ENCODE measurements at regions not wholly inside any gene's neighbourhood (a gene's known extent, or its start where the extent isn't known, plus 50 kb on each side); places are given as distances from the start of the nearest gene placed in this dataset.

GRCh38 chr15:79582650-79583049 lies 150.5 kb downstream of the MINAR1 start:
- Histone ChIP-seq H3K4me3 (ENCODE audit: low read depth, low read length) (no peak overlapping the region), H3K36me3 (no peaks in the 10 kb centered on the region)
- no peak for DNase-seq

GRCh38 chr15:79592126-79592525 lies 160.0 kb downstream of the MINAR1 start:
- no peak for DNase-seq
- Histone ChIP-seq H3K27ac (no peak overlapping the region), H3K4me3 (ENCODE audit: low read depth, low read length) (no peak overlapping the region), H3K9me3 (ENCODE audit: severe bottlenecking) (no peaks in the 10 kb centered on the region), H3K27me3 (ENCODE audit: insufficient read depth, low read depth, severe bottlenecking) (no peaks in the 10 kb centered on the region), H3K36me3 (no peaks in the 10 kb centered on the region)
- TF ChIP-seq CTCF (IDR thresholded peaks at IDR 0.05; ENCODE audit: low read depth, low read length): no peak

More at GRCh38 chr15:79582650-79583049, 150.5 kb downstream of the MINAR1 start:
- Histone ChIP-seq H3K27ac (no peak overlapping the region), H3K9me3 (ENCODE audit: severe bottlenecking) (no peaks in the 10 kb centered on the region), H3K27me3 (ENCODE audit: insufficient read depth, low read depth, severe bottlenecking) (no peaks in the 10 kb centered on the region)
- TF ChIP-seq CTCF (IDR thresholded peaks at IDR 0.05; ENCODE audit: low read depth, low read length): no peak

GRCh38 chr15:79593119-79593869 lies 161.2 kb downstream of the MINAR1 start:
- Histone ChIP-seq H3K9me3 (ENCODE audit: severe bottlenecking) (no peaks in the 10 kb centered on the region), H3K27me3 (ENCODE audit: insufficient read depth, low read depth, severe bottlenecking) (no peaks in the 10 kb centered on the region), H3K27ac (no peak overlapping the region), H3K4me3 (ENCODE audit: low read depth, low read length) (no peak overlapping the region), H3K36me3 (no peaks in the 10 kb centered on the region)
- peak; percentile 14 for DNase-seq
- peak; percentile 61 for TF ChIP-seq CTCF (IDR thresholded peaks at IDR 0.05; ENCODE audit: low read depth, low read length)

- no peak for TF ChIP-seq CTCF (IDR thresholded peaks at IDR 0.05; ENCODE audit: low read depth, low read length)
- DNase-seq: peak; percentile 58
- Histone ChIP-seq H3K4me3 (ENCODE audit: low read depth, low read length) (peak overlapping the region; percentile 29), H3K27ac (peak overlapping the region; percentile 69; the same call in 1 of the 2 replicates), H3K27me3 (ENCODE audit: insufficient read depth, low read depth, severe bottlenecking) (no peaks in the 10 kb centered on the region), H3K36me3 (no peaks in the 10 kb centered on the region), H3K9me3 (ENCODE audit: severe bottlenecking) (no peaks in the 10 kb centered on the region)
These were observed 163.2 kb downstream of the MINAR1 start for GRCh38 chr15:79595306-79595705.

GRCh38 chr15:79595995-79596622 lies 164.0 kb downstream of the MINAR1 start:
- H3K36me3 ChIP-seq: no peaks in the 10 kb centered on the region
- DNase-seq: peak; percentile 85
- H3K9me3 ChIP-seq (ENCODE audit: severe bottlenecking): no peaks in the 10 kb centered on the region
- H3K4me3 ChIP-seq (ENCODE audit: low read depth, low read length): peak overlapping the region; percentile 29
- peak overlapping the region; percentile 69 for H3K27ac ChIP-seq
- TF ChIP-seq CTCF (IDR thresholded peaks at IDR 0.05; ENCODE audit: low read depth, low read length): peak; percentile 96
- no peaks in the 10 kb centered on the region for H3K27me3 ChIP-seq (ENCODE audit: insufficient read depth, low read depth, severe bottlenecking)

Data from WERI-Rb-1 (cell line).